Osteoblast (primary cell): ENCODE measurements at regions not wholly inside any gene's neighbourhood (a gene's known extent, or its start where the extent isn't known, plus 50 kb on each side); places are given as distances from the start of the nearest gene placed in this dataset.

Source experiments
- DNase-seq: peaks from one replicate; pipeline ENCODE4 v3.0.0; 2011; ENCODE audit warnings: low spot score, mixed read lengths; ENCODE audit not compliant: insufficient read length; ENCODE audit errors: missing footprints
- H2AFZ ChIP-seq: 2 replicates; pipeline ENCODE4 v1.6.0; 2011; ENCODE audit warnings: mild to moderate bottlenecking, low read length
- H3K27ac ChIP-seq: 2 replicates; pipeline ENCODE4 v1.5.1; 2011; ENCODE audit warnings: mild to moderate bottlenecking, low read depth, low read length, moderate library complexity
- H3K27me3 ChIP-seq: 2 replicates; pipeline ENCODE4 v1.6.0; 2012; ENCODE audit warnings: mild to moderate bottlenecking, control low read depth, inconsistent platforms, low read length, moderate library complexity; ENCODE audit not compliant: insufficient read depth
- H3K36me3 ChIP-seq: 2 replicates; pipeline ENCODE4 v1.5.1; 2011; ENCODE audit warnings: mild to moderate bottlenecking, low read length, control low read depth, moderate library complexity; ENCODE audit not compliant: insufficient read depth
- H3K4me1 ChIP-seq: 2 replicates; pipeline ENCODE4 v1.5.1; 2011; ENCODE audit warnings: mild to moderate bottlenecking, low read length, control low read depth, moderate library complexity; ENCODE audit not compliant: insufficient read depth
- H3K4me2 ChIP-seq: 2 replicates; pipeline ENCODE4 v1.6.0; 2011; ENCODE audit warnings: mild to moderate bottlenecking, low read length; ENCODE audit not compliant: insufficient read depth
- H3K4me3 ChIP-seq: fragments of 200-600 bp; sonication (generic); 3 replicates; pipeline ENCODE4 v1.5.1; 2012; ENCODE audit warnings: mild to moderate bottlenecking, low read length, inconsistent platforms; ENCODE audit not compliant: insufficient read depth
- H3K79me2 ChIP-seq: 2 replicates; pipeline ENCODE4 v1.6.0; 2012; ENCODE audit warnings: mild to moderate bottlenecking, low read length, control low read depth, inconsistent platforms; ENCODE audit not compliant: insufficient read depth
- H3K9me3 ChIP-seq: 2 replicates; pipeline ENCODE4 v1.5.1; 2011; ENCODE audit warnings: low read depth, low read length, control low read depth
- H4K20me1 ChIP-seq: 2 replicates; pipeline ENCODE4 v1.6.0; 2012; ENCODE audit warnings: mild to moderate bottlenecking, low read length, control low read depth; ENCODE audit not compliant: insufficient read depth
- CTCF ChIP-seq: IDR thresholded peaks from 2 replicates; pipeline ENCODE4 v1.5.1; 2011; ENCODE audit warnings: mild to moderate bottlenecking, low read depth, low read length, moderate library complexity; ENCODE audit errors: extremely low read depth

- no peaks in the 10 kb centered on the region for H3K79me2 ChIP-seq
- TF ChIP-seq CTCF: no peak
Measured at GRCh38 chr2:30358351-30358750, 88.7 kb upstream of the LCLAT1 start.

GRCh38 chr2:30358842-30359241 is 88.2 kb upstream of the LCLAT1 start:
- no peak for DNase-seq

More at GRCh38 chr2:30358351-30358750, 88.7 kb upstream of the LCLAT1 start:
- no peak for DNase-seq
- Histone ChIP-seq H3K4me1 (peaks cover 20% of the 10 kb centered on the region), H3K4me3 (no peak overlapping the region), H3K27ac (no peak overlapping the region), H3K4me2 (no peak overlapping the region), H3K9me3 (no peaks in the 10 kb centered on the region), H2AFZ (no peak overlapping the region), H3K27me3 (no peaks in the 10 kb centered on the region), H3K36me3 (no peaks in the 10 kb centered on the region), H4K20me1 (no peaks in the 10 kb centered on the region)

GRCh38 chr2:30359644-30360167 is 87.3 kb upstream of the LCLAT1 start:
- peak overlapping the region; percentile 43 for H2AFZ ChIP-seq
- no peak overlapping the region for H3K4me2 ChIP-seq
- H3K79me2 ChIP-seq: no peaks in the 10 kb centered on the region
- peaks cover 21% of the 10 kb centered on the region for H3K4me1 ChIP-seq
- H3K27ac ChIP-seq: no peak overlapping the region
- H3K36me3 ChIP-seq: no peaks in the 10 kb centered on the region
- H3K27me3 ChIP-seq: no peaks in the 10 kb centered on the region
- no peak overlapping the region for H3K4me3 ChIP-seq
- no peak for TF ChIP-seq CTCF
- DNase-seq: no peak
- H4K20me1 ChIP-seq: no peaks in the 10 kb centered on the region
- no peaks in the 10 kb centered on the region for H3K9me3 ChIP-seq

More at GRCh38 chr2:30358842-30359241, 88.2 kb upstream of the LCLAT1 start:
- Histone ChIP-seq H4K20me1 (no peaks in the 10 kb centered on the region), H2AFZ (no peak overlapping the region), H3K4me2 (no peak overlapping the region), H3K36me3 (no peaks in the 10 kb centered on the region), H3K9me3 (no peaks in the 10 kb centered on the region), H3K27me3 (no peaks in the 10 kb centered on the region), H3K4me3 (no peak overlapping the region), H3K27ac (no peak overlapping the region), H3K79me2 (no peaks in the 10 kb centered on the region), H3K4me1 (peaks cover 21% of the 10 kb centered on the region)
- TF ChIP-seq CTCF: no peak

GRCh38 chr2:30361751-30362394 is 85.2 kb upstream of the LCLAT1 start:
- H3K9me3 ChIP-seq: no peaks in the 10 kb centered on the region
- peak overlapping the region; percentile 9 for H3K27ac ChIP-seq
- DNase-seq: no peak
- no peak overlapping the region for H3K4me2 ChIP-seq
- no peak for TF ChIP-seq CTCF
- H4K20me1 ChIP-seq: no peaks in the 10 kb centered on the region
- no peaks in the 10 kb centered on the region for H3K36me3 ChIP-seq
- no peaks in the 10 kb centered on the region for H3K79me2 ChIP-seq
- peak overlapping the region; percentile 52 for H2AFZ ChIP-seq
- peaks cover 31% of the 10 kb centered on the region for H3K4me1 ChIP-seq
- no peak overlapping the region for H3K4me3 ChIP-seq
- no peaks in the 10 kb centered on the region for H3K27me3 ChIP-seq
